Prostate gland (tissue), 2 donors: ENCODE measurements at regions not wholly inside any gene's neighbourhood (a gene's known extent, or its start where the extent isn't known, plus 50 kb on each side); places are given as distances from the start of the nearest gene placed in this dataset.

Experiments used
- CTCF ChIP-seq, 4 experiments: fragments of 200-600 bp in 2 of 4; fragments of 450-650 bp in 2 of 4; sonication (generic) in 2 of 4; IDR thresholded peaks; 1 replicate in 3 of 4; 2 replicates in 1 of 4; pipeline ENCODE4 v1.5.1; 2016 to 2019; ENCODE audit warnings: antibody characterized with exemption in 4 of 4, mild to moderate bottlenecking in 2 of 4, moderate library complexity in 2 of 4
- POLR2A ChIP-seq: fragments of 450-650 bp; IDR thresholded peaks from one replicate; pipeline ENCODE4 v1.6.1; 2016; ENCODE audit warnings: antibody characterized with exemption, mild to moderate bottlenecking
- POLR2AphosphoS5 ChIP-seq: sonication (generic); formaldehyde crosslinking; IDR thresholded peaks from one replicate; pipeline ENCODE4 v1.6.1; 2017; ENCODE audit warnings: antibody characterized with exemption

GRCh38 chr3:94709249-94709902 lies 646.5 kb downstream of the NSUN3 start:
- TF ChIP-seq CTCF (IDR thresholded peaks at IDR 0.05): no peak
- no peak for TF ChIP-seq POLR2A
- no peak for TF ChIP-seq POLR2AphosphoS5
